ENCODE measurements at regions not wholly inside any gene's neighbourhood (a gene's known extent, or its start where the extent isn't known, plus 50 kb on each side); places are given as distances from the start of the nearest gene placed in this dataset.
"Not testable (repeated sequence)": the region's sequence is repeated elsewhere in the genome, so short reads cannot be mapped to it uniquely, and the experiment has no call there.

GRCh38 chr10:63772491-63772890 is 251.3 kb downstream of the REEP3 start:
- in situ Hi-C loops (cut with MboI; ENCODE audit: low sequenced_read_pairs) = no loop called here

GRCh38 chr10:63773106-63773505 is 251.9 kb downstream of the REEP3 start:
- in situ Hi-C loops (cut with MboI; ENCODE audit: low sequenced_read_pairs) = no loop called here

- in situ Hi-C loops (cut with MboI; ENCODE audit: low sequenced_read_pairs) = no loop called here
Observed at GRCh38 chr10:63773962-63774361, 252.8 kb downstream of the REEP3 start.

GRCh38 chr10:63780101-63780500 is 258.9 kb downstream of the REEP3 start:
- in situ Hi-C loops (cut with MboI; ENCODE audit: low sequenced_read_pairs) = no loop called here

- in situ Hi-C loops (cut with MboI; ENCODE audit: low sequenced_read_pairs) = no loop called here
Observed at GRCh38 chr10:63781226-63781625, 260.0 kb downstream of the REEP3 start.

- in situ Hi-C loops (cut with MboI; ENCODE audit: low sequenced_read_pairs) = no loop called here
Observed at GRCh38 chr10:63783882-63784281, 262.7 kb downstream of the REEP3 start.

GRCh38 chr10:63788152-63788821 is 267.1 kb downstream of the REEP3 start:
- in situ Hi-C loops (cut with MboI; ENCODE audit: low sequenced_read_pairs) = no loop called here

GRCh38 chr10:63795094-63795860 is 274.1 kb downstream of the REEP3 start:
- in situ Hi-C loops (cut with MboI; ENCODE audit: low sequenced_read_pairs) = no loop called here

GRCh38 chr10:63798599-63799498 is 277.6 kb downstream of the REEP3 start:
- in situ Hi-C loops (cut with MboI; ENCODE audit: low sequenced_read_pairs) = no loop called here

GRCh38 chr10:63799521-63800300 is 278.5 kb downstream of the REEP3 start:
- in situ Hi-C loops (cut with MboI; ENCODE audit: low sequenced_read_pairs) = no loop called here

GRCh38 chr10:63801166-63801565 is 280.0 kb downstream of the REEP3 start:
- in situ Hi-C loops (cut with MboI; ENCODE audit: low sequenced_read_pairs) = no loop called here

GRCh38 chr10:63806330-63806729 is 285.1 kb downstream of the REEP3 start:
- in situ Hi-C loops (cut with MboI; ENCODE audit: low sequenced_read_pairs) = no loop called here

GRCh38 chr10:63812501-63812900 is 291.3 kb downstream of the REEP3 start:
- in situ Hi-C loops (cut with MboI; ENCODE audit: low sequenced_read_pairs) = no loop called here

- in situ Hi-C loops (cut with MboI; ENCODE audit: low sequenced_read_pairs) = no loop called here
Observed at GRCh38 chr10:63819753-63820329, 298.6 kb downstream of the REEP3 start.

GRCh38 chr10:63822496-63822895 is 301.3 kb downstream of the REEP3 start:
- in situ Hi-C loops (cut with MboI; ENCODE audit: low sequenced_read_pairs) = no loop called here

GRCh38 chr10:63825111-63825510 is 303.9 kb downstream of the REEP3 start:
- in situ Hi-C loops (cut with MboI; ENCODE audit: low sequenced_read_pairs) = no loop called here

- in situ Hi-C loops (cut with MboI; ENCODE audit: low sequenced_read_pairs) = no loop called here
Observed at GRCh38 chr10:63825766-63826165, 304.6 kb downstream of the REEP3 start.

- in situ Hi-C loops (cut with MboI; ENCODE audit: low sequenced_read_pairs) = not testable (repeated sequence)
Observed at GRCh38 chr10:63827018-63827417, 305.8 kb downstream of the REEP3 start.

GRCh38 chr10:63829020-63829419 is 307.8 kb downstream of the REEP3 start:
- in situ Hi-C loops (cut with MboI; ENCODE audit: low sequenced_read_pairs) = no loop called here

- in situ Hi-C loops (cut with MboI; ENCODE audit: low sequenced_read_pairs) = no loop called here
Observed at GRCh38 chr10:63829573-63830149, 308.5 kb downstream of the REEP3 start.
